GM12878 (cell line): ENCODE measurements at regions not wholly inside any gene's neighbourhood (a gene's known extent, or its start where the extent isn't known, plus 50 kb on each side); places are given as distances from the start of the nearest gene placed in this dataset.

Experiments used
- ATAC-seq: fragments of 200-7000 bp; cut with Tn5 transposase; 3 replicates; pipeline ENCODE4 v1.9.1; 2020; ENCODE audit warnings: mild to moderate bottlenecking, moderate library complexity
- BruUV-seq: library from RNA; stranded (reverse); fragments of 400-500 nt; replicated peaks from 2 replicates; lab custom pipeline; 2021; lab: Mats Ljungman, UMichigan
- CTCF ChIA-PET: fragments of 300-600 bp; sonication (Branson Sonifier 250); formaldehyde crosslinking; extraction: SDS; loops from one replicate; lab custom pipeline; 2021; ENCODE audit warnings: inconsistent platforms; lab: Yijun Ruan, JAX
- POLR2A ChIA-PET: fragments of 350-600 bp; formaldehyde crosslinking; extraction: SDS; loops from one replicate; lab custom pipeline; 2021; ENCODE audit warnings: inconsistent platforms; lab: Charles Lee
- RAD21 ChIA-PET: fragments of 300-600 bp; sonication (Branson Sonifier 250); formaldehyde crosslinking; loops from one replicate; lab custom pipeline; 2023; ENCODE audit warnings: antibody characterized with exemption; ENCODE audit not compliant: unreplicated experiment; lab: Charles Lee
- SMC1A ChIA-PET: fragments of 300-600 bp; sonication (Branson Sonifier 250); formaldehyde crosslinking; loops from one replicate; lab custom pipeline; 2023; ENCODE audit not compliant: unreplicated experiment, uncharacterized antibody; lab: Charles Lee
- DNase-seq: peaks from one replicate; pipeline ENCODE4 v3.0.0-alpha.2; 2011; ENCODE audit warnings: low read depth, low spot score
- FAIRE-seq: peaks from 3 replicates; lab custom pipeline; 2011; peaks lifted over from hg19 to GRCh38; lab: Jason Lieb, UNC
- H2AFZ ChIP-seq: 2 replicates; pipeline ENCODE4 v1.6.0; 2011; ENCODE audit warnings: low read depth, low read length, control low read depth; ENCODE audit not compliant: control insufficient read depth
- H3K27ac ChIP-seq: 2 replicates; pipeline ENCODE4 v1.5.1; 2011; ENCODE audit warnings: control low read depth; ENCODE audit not compliant: control insufficient read depth, insufficient read depth
- H3K27me3 ChIP-seq, 2 experiments: replicated peaks in 1 of 2; 2 replicates each; pipeline versions ENCODE4 v1.6.0 to v1.6.1; 2011; ENCODE audit warnings: low read length in 1 of 2; ENCODE audit not compliant: control insufficient read depth in 2 of 2, insufficient read depth in 2 of 2
- H3K36me3 ChIP-seq, 2 experiments: 2 replicates each; pipeline ENCODE4 v1.5.1; 2011; ENCODE audit warnings: low read length in 1 of 2; ENCODE audit not compliant: control insufficient read depth in 2 of 2, insufficient read depth in 2 of 2
- H3K4me1 ChIP-seq: 2 replicates; pipeline ENCODE4 v1.6.1; 2011; ENCODE audit warnings: mild to moderate bottlenecking, low read length, moderate library complexity, mixed read lengths; ENCODE audit not compliant: control insufficient read depth, insufficient read depth
- H3K4me2 ChIP-seq: 2 replicates; pipeline ENCODE4 v1.6.0; 2011; ENCODE audit warnings: control low read depth; ENCODE audit not compliant: control insufficient read depth, insufficient read depth
- H3K4me3 ChIP-seq: fragments of 200-600 bp; sonication (generic); 2 replicates; pipeline ENCODE4 v1.5.1; 2016
- H3K79me2 ChIP-seq: 2 replicates; pipeline ENCODE4 v1.6.0; 2011; ENCODE audit warnings: low read length; ENCODE audit not compliant: control insufficient read depth, insufficient read depth
- H3K9ac ChIP-seq: 2 replicates; pipeline ENCODE4 v1.8.0; 2011; ENCODE audit warnings: low read length, control low read depth, mixed read lengths; ENCODE audit not compliant: control insufficient read depth, insufficient read depth
- H3K9me3 ChIP-seq: replicated peaks from 3 replicates; pipeline ENCODE4 v1.5.1; 2011; ENCODE audit warnings: mild to moderate bottlenecking, low read length; ENCODE audit not compliant: control insufficient read depth, insufficient read depth
- H4K20me1 ChIP-seq: 2 replicates; pipeline ENCODE4 v1.6.0; 2011; ENCODE audit not compliant: control insufficient read depth, insufficient read depth
- ASH2L ChIP-seq: fragments of 300-600, 200-600 bp; sonication (generic); IDR thresholded peaks from 2 replicates; pipeline ENCODE4 v1.6.1; 2017; ENCODE audit warnings: low read depth, mild to moderate bottlenecking, borderline replicate concordance
- CREB1 ChIP-seq: IDR thresholded peaks from 2 replicates; pipeline ENCODE4 v1.6.1; 2012; ENCODE audit warnings: low read depth, mild to moderate bottlenecking, inconsistent platforms
- EED ChIP-seq: sonication (generic); IDR thresholded peaks from 2 replicates; pipeline ENCODE4 v1.6.1; 2016; ENCODE audit warnings: antibody characterized with exemption, low read depth
- ETV6 ChIP-seq, 2 experiments: fragments of 450-650 bp in 1 of 2; IDR thresholded peaks in 1 of 2; conservative IDR thresholded peaks in 1 of 2; 2 replicates each; pipeline ENCODE4 v1.6.1; 2014; ENCODE audit warnings: antibody characterized with exemption in 1 of 2, borderline replicate concordance in 1 of 2, low read depth in 1 of 2, mild to moderate bottlenecking in 1 of 2, moderate library complexity in 1 of 2
- HDAC6 ChIP-seq: fragments of 200-600 bp; sonication (generic); IDR thresholded peaks from one replicate; pipeline ENCODE4 v1.8.0; 2017; ENCODE audit warnings: antibody characterized with exemption; ENCODE audit not compliant: unreplicated experiment
- HDGF ChIP-seq: fragments of 450-650 bp; IDR thresholded peaks from 2 replicates; pipeline ENCODE4 v1.6.1; 2016; ENCODE audit warnings: antibody characterized with exemption
- MXI1 ChIP-seq: fragments of 150-350 bp; IDR thresholded peaks from 2 replicates; pipeline ENCODE4 v1.6.1; 2011; ENCODE audit warnings: low read depth, mild to moderate bottlenecking, inconsistent platforms, low read length, improper control_type of control experiment
- NFXL1 ChIP-seq: fragments of 450-650 bp; IDR thresholded peaks from 2 replicates; pipeline ENCODE4 v1.6.1; 2017; ENCODE audit warnings: antibody characterized with exemption, mild to moderate bottlenecking, borderline replicate concordance
- NR2F1 ChIP-seq: fragments of 450-650 bp; conservative IDR thresholded peaks from 2 replicates; pipeline ENCODE4 v1.6.1; 2017; ENCODE audit warnings: mild to moderate bottlenecking
- RAD51 ChIP-seq: fragments of 450-650 bp; IDR thresholded peaks from 2 replicates; pipeline ENCODE4 v1.6.1; 2016; ENCODE audit warnings: moderate library complexity, mild to moderate bottlenecking, inconsistent platforms
- SPI1 ChIP-seq: IDR thresholded peaks from 2 replicates; pipeline ENCODE4 v1.6.1; 2011; ENCODE audit warnings: low read depth, mild to moderate bottlenecking, low read length, moderate library complexity, borderline replicate concordance; ENCODE audit not compliant: insufficient read depth
- TAF1 ChIP-seq: IDR thresholded peaks from 2 replicates; pipeline ENCODE4 v1.6.1; 2011; ENCODE audit warnings: mild to moderate bottlenecking, low read depth, low read length, borderline replicate concordance
- TCF3 ChIP-seq: IDR thresholded peaks from 2 replicates; pipeline ENCODE4 v1.6.1; 2012; ENCODE audit warnings: low read depth, mild to moderate bottlenecking, low read length, borderline replicate concordance; ENCODE audit not compliant: insufficient read depth
- ZBTB33 ChIP-seq: fragments of 450-650 bp; IDR thresholded peaks from 2 replicates; pipeline ENCODE4 v1.6.1; 2017; ENCODE audit warnings: mild to moderate bottlenecking
- WGBS: methylation state at CpG from one replicate; pipeline ENCODE4 v1.1.6; 2016; ENCODE audit warnings: low lambda C conversion rate; ENCODE audit not compliant: insufficient replicate concordance, insufficient coverage; ENCODE audit errors: missing lambda C conversion rate; 5-methylcytosine and 5-hydroxymethylcytosine counted together
- in situ Hi-C: fragments of 300-500 bp; cut with MboI; formaldehyde crosslinking; loops from 9 replicates; pipeline ENCODE4 v1.14.3; 2018; ENCODE audit warnings: mixed read lengths
- intact Hi-C: fragments of 100-400 bp; cut with micrococcal nuclease; formaldehyde crosslinking; loops from one replicate; pipeline ENCODE4 v1.14.2; 2022; ENCODE audit not compliant: unreplicated experiment
- TF ChIP-seq, protein P1 (sequence below): fragments of 450-650 bp; IDR thresholded peaks from 2 replicates; pipeline ENCODE4 v1.6.1; 2017; ENCODE audit warnings: borderline replicate concordance
- TF ChIP-seq, protein P2 (sequence below): IDR thresholded peaks from 2 replicates; pipeline ENCODE4 v1.6.1; 2011; ENCODE audit warnings: borderline replicate concordance, low read depth, mild to moderate bottlenecking, moderate library complexity, mixed read lengths, low read length; ENCODE audit not compliant: insufficient read depth; ENCODE audit errors: extremely low read length
- TF ChIP-seq, protein P3 (sequence below): fragments of 450-650 bp; formaldehyde crosslinking; IDR thresholded peaks from 2 replicates; pipeline ENCODE4 v1.4.0; 2022; ENCODE audit warnings: mild to moderate bottlenecking, moderate library complexity

GRCh38 chr14:28913056-28913455 is 146.5 kb downstream of the FOXG1 start (continued):
- TF ChIP-seq, protein P1, sequence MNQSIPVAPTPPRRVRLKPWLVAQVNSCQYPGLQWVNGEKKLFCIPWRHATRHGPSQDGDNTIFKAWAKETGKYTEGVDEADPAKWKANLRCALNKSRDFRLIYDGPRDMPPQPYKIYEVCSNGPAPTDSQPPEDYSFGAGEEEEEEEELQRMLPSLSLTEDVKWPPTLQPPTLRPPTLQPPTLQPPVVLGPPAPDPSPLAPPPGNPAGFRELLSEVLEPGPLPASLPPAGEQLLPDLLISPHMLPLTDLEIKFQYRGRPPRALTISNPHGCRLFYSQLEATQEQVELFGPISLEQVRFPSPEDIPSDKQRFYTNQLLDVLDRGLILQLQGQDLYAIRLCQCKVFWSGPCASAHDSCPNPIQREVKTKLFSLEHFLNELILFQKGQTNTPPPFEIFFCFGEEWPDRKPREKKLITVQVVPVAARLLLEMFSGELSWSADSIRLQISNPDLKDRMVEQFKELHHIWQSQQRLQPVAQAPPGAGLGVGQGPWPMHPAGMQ, result no peak
- TF ChIP-seq ASH2L (no peak), EED (no peak), NFXL1 (no peak), NR2F1 (no peak), ETV6 (conservative IDR thresholded peaks at IDR 0.05 in 1 of 2, IDR thresholded peaks at IDR 0.05 in 1 of 2; ENCODE audit: borderline replicate concordance in 1 of 2, low read depth in 1 of 2) (no peak)

- Histone ChIP-seq H3K79me2 (no peaks in the 10 kb centered on the region), H2AFZ (no peak overlapping the region), H3K27ac (no peak overlapping the region), H4K20me1 (no peaks in the 10 kb centered on the region), H3K36me3 (no peaks in the 10 kb centered on the region), H3K9ac (no peak overlapping the region), H3K27me3 (no peaks in the 10 kb centered on the region), H3K9me3 (no peaks in the 10 kb centered on the region), H3K4me2 (no peak overlapping the region), H3K4me1 (no peaks in the 10 kb centered on the region), H3K4me3 (no peak overlapping the region)
- ATAC-seq, result no peak
- ChIA-PET CTCF (no interaction called here), SMC1A (no interaction called here), RAD21 (no interaction called here), POLR2A (no interaction called here)
- DNase-seq, result no peak
- 0% methylated on average over 1 of the region's 1 CpG for WGBS
- in situ Hi-C loops (no loop called here), intact Hi-C loops (no loop called here)
- BruUV-seq, result no TSS peak
- FAIRE-seq, result no peak
- TF ChIP-seq RAD51 (no peak), SPI1 (no peak), TCF3 (no peak), HDAC6 (no peak), CREB1 (no peak), HDGF (no peak), ZBTB33 (no peak), MXI1 (no peak), TAF1 (no peak)
- TF ChIP-seq, protein P2, sequence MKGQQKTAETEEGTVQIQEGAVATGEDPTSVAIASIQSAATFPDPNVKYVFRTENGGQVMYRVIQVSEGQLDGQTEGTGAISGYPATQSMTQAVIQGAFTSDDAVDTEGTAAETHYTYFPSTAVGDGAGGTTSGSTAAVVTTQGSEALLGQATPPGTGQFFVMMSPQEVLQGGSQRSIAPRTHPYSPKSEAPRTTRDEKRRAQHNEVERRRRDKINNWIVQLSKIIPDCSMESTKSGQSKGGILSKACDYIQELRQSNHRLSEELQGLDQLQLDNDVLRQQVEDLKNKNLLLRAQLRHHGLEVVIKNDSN, result no peak
- TF ChIP-seq, protein P3, sequence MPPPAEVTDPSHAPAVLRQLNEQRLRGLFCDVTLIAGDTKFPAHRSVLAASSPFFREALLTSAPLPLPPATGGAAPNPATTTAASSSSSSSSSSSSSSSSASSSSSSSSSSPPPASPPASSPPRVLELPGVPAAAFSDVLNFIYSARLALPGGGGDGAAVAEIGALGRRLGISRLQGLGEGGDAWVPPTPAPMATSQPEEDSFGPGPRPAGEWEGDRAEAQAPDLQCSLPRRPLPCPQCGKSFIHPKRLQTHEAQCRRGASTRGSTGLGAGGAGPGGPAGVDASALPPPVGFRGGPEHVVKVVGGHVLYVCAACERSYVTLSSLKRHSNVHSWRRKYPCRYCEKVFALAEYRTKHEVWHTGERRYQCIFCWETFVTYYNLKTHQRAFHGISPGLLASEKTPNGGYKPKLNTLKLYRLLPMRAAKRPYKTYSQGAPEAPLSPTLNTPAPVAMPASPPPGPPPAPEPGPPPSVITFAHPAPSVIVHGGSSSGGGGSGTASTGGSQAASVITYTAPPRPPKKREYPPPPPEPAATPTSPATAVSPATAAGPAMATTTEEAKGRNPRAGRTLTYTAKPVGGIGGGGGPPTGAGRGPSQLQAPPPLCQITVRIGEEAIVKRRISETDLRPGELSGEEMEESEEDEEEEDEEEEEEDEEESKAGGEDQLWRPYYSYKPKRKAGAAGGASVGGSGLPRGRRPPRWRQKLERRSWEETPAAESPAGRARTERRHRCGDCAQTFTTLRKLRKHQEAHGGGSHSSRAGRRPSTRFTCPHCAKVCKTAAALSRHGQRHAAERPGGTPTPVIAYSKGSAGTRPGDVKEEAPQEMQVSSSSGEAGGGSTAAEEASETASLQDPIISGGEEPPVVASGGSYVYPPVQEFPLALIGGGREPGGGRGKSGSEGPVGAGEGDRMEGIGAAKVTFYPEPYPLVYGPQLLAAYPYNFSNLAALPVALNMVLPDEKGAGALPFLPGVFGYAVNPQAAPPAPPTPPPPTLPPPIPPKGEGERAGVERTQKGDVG (CRISPR knock-in tag), result no peak
Measured at GRCh38 chr14:28926122-28926521, 159.5 kb downstream of the FOXG1 start.
